Ishikawa (cell line): ENCODE measurements at regions not wholly inside any gene's neighbourhood (a gene's known extent, or its start where the extent isn't known, plus 50 kb on each side); places are given as distances from the start of the nearest gene placed in this dataset.

Experiments used
- EP300 ChIP-seq: IDR thresholded peaks from 2 replicates; pipeline ENCODE4 v1.6.1; 2012; ENCODE audit warnings: borderline replicate concordance
- FOXM1 ChIP-seq: IDR thresholded peaks from 2 replicates; pipeline ENCODE4 v1.6.1; 2012; ENCODE audit warnings: low read depth, borderline replicate concordance
- NFIC ChIP-seq: IDR thresholded peaks from 2 replicates; pipeline ENCODE4 v1.6.1; 2012
- RAD21 ChIP-seq: IDR thresholded peaks from 2 replicates; pipeline ENCODE4 v1.6.1; 2012; ENCODE audit warnings: low read depth
- TAF1 ChIP-seq: IDR thresholded peaks from 2 replicates; pipeline ENCODE4 v1.6.1; 2012; ENCODE audit warnings: low read depth, mild to moderate bottlenecking
- TCF12 ChIP-seq: IDR thresholded peaks from 2 replicates; pipeline ENCODE4 v1.6.1; 2012; ENCODE audit warnings: low read depth

- TF ChIP-seq FOXM1 (no peak), RAD21 (no peak), TAF1 (no peak), NFIC (no peak), TCF12 (no peak), EP300 (no peak)
These were observed 61.9 kb upstream of the CBLB start for GRCh38 chr3:105930733-105931132.
